PC-3 (cell line): ENCODE measurements at regions not wholly inside any gene's neighbourhood (a gene's known extent, or its start where the extent isn't known, plus 50 kb on each side); places are given as distances from the start of the nearest gene placed in this dataset.

Experiments used
- ATAC-seq: fragments of 200-7000 bp; cut with Tn5 transposase; 2 replicates; pipeline ENCODE4 v1.9.1; 2020; ENCODE audit warnings: mild to moderate bottlenecking, moderate library complexity
- BruUV-seq: library from RNA; stranded (reverse); fragments of 400-500 nt; replicated peaks from 2 replicates; lab custom pipeline; 2021; lab: Mats Ljungman, UMichigan
- CTCF ChIA-PET: fragments of 300-600 bp; sonication (Branson Sonifier 250); formaldehyde crosslinking; loops from one replicate; lab custom pipeline; 2022; ENCODE audit warnings: antibody characterized with exemption; lab: Charles Lee
- POLR2A ChIA-PET: fragments of 300-600 bp; sonication (Branson Sonifier 250); formaldehyde crosslinking; loops from one replicate; lab custom pipeline; 2022; ENCODE audit warnings: antibody characterized with exemption; ENCODE audit not compliant: unreplicated experiment; lab: Charles Lee
- DNase-seq: peaks from one replicate; pipeline ENCODE4 v3.0.0-alpha.2; 2015
- H2AFZ ChIP-seq: fragments of 300-600 bp; sonication (generic); 2 replicates; pipeline ENCODE4 v1.6.0; 2016; ENCODE audit warnings: antibody characterized with exemption, low read length
- H3F3A ChIP-seq: fragments of 300-600 bp; sonication (generic); one replicate; pipeline ENCODE4 v1.6.0; 2017; ENCODE audit warnings: antibody characterized with exemption, low read length, control low read depth, mild to moderate bottlenecking; ENCODE audit not compliant: unreplicated experiment
- H3K27ac ChIP-seq: fragments of 300-600 bp; sonication (generic); 2 replicates; pipeline ENCODE4 v1.5.1; 2016; ENCODE audit warnings: mild to moderate bottlenecking, low read length
- H3K27me3 ChIP-seq: fragments of 300-600 bp; sonication (generic); 2 replicates; pipeline ENCODE4 v1.6.1; 2016; ENCODE audit warnings: low read length, mixed read lengths
- H3K36me3 ChIP-seq: fragments of 300-600 bp; sonication (generic); 2 replicates; pipeline ENCODE4 v1.6.1; 2016; ENCODE audit warnings: low read depth, mixed run types, low read length, mixed read lengths
- H3K4me1 ChIP-seq: fragments of 300-600 bp; sonication (generic); 2 replicates; pipeline ENCODE4 v1.5.1; 2016; ENCODE audit warnings: low read length; ENCODE audit not compliant: insufficient read depth
- H3K4me2 ChIP-seq: fragments of 300-600 bp; sonication (generic); 2 replicates; pipeline ENCODE4 v1.6.0; 2016; ENCODE audit warnings: low read length
- H3K4me3 ChIP-seq: fragments of 300-600 bp; sonication (generic); 2 replicates; pipeline ENCODE4 v1.5.1; 2016; ENCODE audit warnings: mild to moderate bottlenecking, low read length, mixed read lengths
- H3K79me2 ChIP-seq: fragments of 300-600 bp; sonication (generic); 2 replicates; pipeline ENCODE4 v1.6.1; 2017; ENCODE audit warnings: low read length, mixed read lengths
- H3K9ac ChIP-seq: fragments of 300-600 bp; sonication (generic); 2 replicates; pipeline ENCODE4 v1.6.0; 2016; ENCODE audit warnings: mild to moderate bottlenecking, low read length
- H3K9me2 ChIP-seq: fragments of 300-600 bp; sonication (generic); replicated peaks from 2 replicates; pipeline ENCODE4 v1.6.1; 2016; ENCODE audit warnings: mixed run types, low read length, mixed read lengths
- H3K9me3 ChIP-seq: fragments of 300-600 bp; sonication (generic); 2 replicates; pipeline ENCODE4 v1.6.1; 2016; ENCODE audit warnings: low read length, mixed read lengths
- H4K20me1 ChIP-seq: fragments of 300-600 bp; sonication (generic); 2 replicates; pipeline ENCODE4 v1.6.1; 2016; ENCODE audit warnings: low read length, mixed read lengths
- CTCF ChIP-seq: fragments of 300-600 bp; sonication (generic); conservative IDR thresholded peaks from 2 replicates; pipeline ENCODE4 v1.5.1; 2017; ENCODE audit warnings: antibody characterized with exemption, low read depth, mild to moderate bottlenecking, low read length
- EZH2 ChIP-seq: fragments of 300-600 bp; sonication (generic); IDR thresholded peaks from one replicate; pipeline ENCODE4 v1.6.1; 2017; ENCODE audit warnings: antibody characterized with exemption, mild to moderate bottlenecking, low read length; ENCODE audit not compliant: unreplicated experiment
- EZH2phosphoT487 ChIP-seq: fragments of 300-600 bp; sonication (generic); IDR thresholded peaks from 2 replicates; pipeline ENCODE4 v1.6.1; 2018; ENCODE audit warnings: mild to moderate bottlenecking, antibody characterized with exemption, low read length, borderline replicate concordance
- intact Hi-C: fragments of 100-400 bp; cut with micrococcal nuclease; formaldehyde crosslinking; loops from 2 replicates; pipeline ENCODE4 v1.9.0; 2023

- H3F3A ChIP-seq: no peaks in the 10 kb centered on the region
- no peaks in the 10 kb centered on the region for H3K79me2 ChIP-seq
- ChIA-PET POLR2A (no interaction called here), CTCF (no interaction called here)
- no peak overlapping the region for H3K4me3 ChIP-seq
- H3K27ac ChIP-seq: no peak overlapping the region
- H3K36me3 ChIP-seq: no peaks in the 10 kb centered on the region
- no peak overlapping the region for H3K9ac ChIP-seq
- H3K9me3 ChIP-seq: no peaks in the 10 kb centered on the region
- no peaks in the 10 kb centered on the region for H3K27me3 ChIP-seq
- H3K4me2 ChIP-seq: no peak overlapping the region
- peaks cover 10% of the 10 kb centered on the region for H3K4me1 ChIP-seq
- ATAC-seq (no peak), DNase-seq (no peak)
- no peak for TF ChIP-seq CTCF
- no peak for TF ChIP-seq EZH2phosphoT487
- no peak for TF ChIP-seq EZH2
- no TSS peak for BruUV-seq
- H4K20me1 ChIP-seq: no peaks in the 10 kb centered on the region
- intact Hi-C loops: no loop called here
- H2AFZ ChIP-seq: no peak overlapping the region
- no peaks in the 10 kb centered on the region for H3K9me2 ChIP-seq
Measured at GRCh38 chr6:1473598-1473997, 84.2 kb downstream of the FOXF2 start.

GRCh38 chr6:1474205-1474604 lies 84.8 kb downstream of the FOXF2 start:
- ATAC-seq (no peak), DNase-seq (peak; percentile 25)
- Histone ChIP-seq H4K20me1 (no peaks in the 10 kb centered on the region), H3F3A (no peaks in the 10 kb centered on the region), H3K9ac (no peak overlapping the region), H3K36me3 (no peaks in the 10 kb centered on the region), H3K4me2 (no peak overlapping the region), H3K9me3 (no peaks in the 10 kb centered on the region), H3K4me3 (no peak overlapping the region), H3K9me2 (no peaks in the 10 kb centered on the region), H3K27me3 (no peaks in the 10 kb centered on the region), H2AFZ (no peak overlapping the region), H3K4me1 (peaks cover 14% of the 10 kb centered on the region), H3K79me2 (no peaks in the 10 kb centered on the region), H3K27ac (no peak overlapping the region)
- BruUV-seq: no TSS peak
- POLR2A ChIA-PET: interaction anchor here (0.7 kb wide), 1 partner anchor 880 kb away, joined by 3 read pairs; no protein-coding TSS in a partner anchor
- intact Hi-C loops: no loop called here
- CTCF ChIA-PET: interaction anchor here (0.6 kb wide), 1 partner anchor 275 kb away, joined by 5 read pairs; no protein-coding TSS in a partner anchor
- no peak for TF ChIP-seq EZH2
- TF ChIP-seq CTCF: peak; percentile 35; the same call in 1 of the 2 replicates
- TF ChIP-seq EZH2phosphoT487: no peak

- Histone ChIP-seq H4K20me1 (no peaks in the 10 kb centered on the region), H3K9me2 (no peaks in the 10 kb centered on the region), H3K36me3 (no peaks in the 10 kb centered on the region), H3K9ac (no peak overlapping the region), H3K79me2 (no peaks in the 10 kb centered on the region), H3K27ac (no peak overlapping the region), H3K27me3 (no peaks in the 10 kb centered on the region), H3K9me3 (no peaks in the 10 kb centered on the region), H3K4me3 (no peak overlapping the region), H3F3A (no peaks in the 10 kb centered on the region), H3K4me2 (no peak overlapping the region), H3K4me1 (peaks cover 14% of the 10 kb centered on the region), H2AFZ (no peak overlapping the region)
- BruUV-seq: no TSS peak
- DNase-seq (no peak), ATAC-seq (no peak)
- ChIA-PET CTCF (no interaction called here), POLR2A (no interaction called here)
- TF ChIP-seq EZH2: no peak
- TF ChIP-seq CTCF: no peak
- TF ChIP-seq EZH2phosphoT487: no peak
- intact Hi-C loops: no loop called here
Measured at GRCh38 chr6:1475174-1475573, 85.8 kb downstream of the FOXF2 start.
